ENCODE measurements at regions not wholly inside any gene's neighbourhood (a gene's known extent, or its start where the extent isn't known, plus 50 kb on each side); places are given as distances from the start of the nearest gene placed in this dataset.

GRCh38 chr3:158961911-158962310 lies 160.1 kb downstream of the MFSD1 start:
- TF ChIP-seq, protein P1, sequence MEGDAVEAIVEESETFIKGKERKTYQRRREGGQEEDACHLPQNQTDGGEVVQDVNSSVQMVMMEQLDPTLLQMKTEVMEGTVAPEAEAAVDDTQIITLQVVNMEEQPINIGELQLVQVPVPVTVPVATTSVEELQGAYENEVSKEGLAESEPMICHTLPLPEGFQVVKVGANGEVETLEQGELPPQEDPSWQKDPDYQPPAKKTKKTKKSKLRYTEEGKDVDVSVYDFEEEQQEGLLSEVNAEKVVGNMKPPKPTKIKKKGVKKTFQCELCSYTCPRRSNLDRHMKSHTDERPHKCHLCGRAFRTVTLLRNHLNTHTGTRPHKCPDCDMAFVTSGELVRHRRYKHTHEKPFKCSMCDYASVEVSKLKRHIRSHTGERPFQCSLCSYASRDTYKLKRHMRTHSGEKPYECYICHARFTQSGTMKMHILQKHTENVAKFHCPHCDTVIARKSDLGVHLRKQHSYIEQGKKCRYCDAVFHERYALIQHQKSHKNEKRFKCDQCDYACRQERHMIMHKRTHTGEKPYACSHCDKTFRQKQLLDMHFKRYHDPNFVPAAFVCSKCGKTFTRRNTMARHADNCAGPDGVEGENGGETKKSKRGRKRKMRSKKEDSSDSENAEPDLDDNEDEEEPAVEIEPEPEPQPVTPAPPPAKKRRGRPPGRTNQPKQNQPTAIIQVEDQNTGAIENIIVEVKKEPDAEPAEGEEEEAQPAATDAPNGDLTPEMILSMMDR (conservative IDR thresholded peaks at IDR 0.05 in 1 of 2, IDR thresholded peaks at IDR 0.05 in 1 of 2; ENCODE audit: low read depth in 1 of 2, low read length in 2 of 2) = no peak
- TF ChIP-seq EZH2 (IDR thresholded peaks at IDR 0.05; ENCODE audit: low read length, missing control alignments) = no peak
